BE2C (cell line): ENCODE measurements at regions not wholly inside any gene's neighbourhood (a gene's known extent, or its start where the extent isn't known, plus 50 kb on each side); places are given as distances from the start of the nearest gene placed in this dataset.

Experiments
- DNase-seq: peaks from one replicate; pipeline ENCODE4 v3.0.0-alpha.2; 2020
- H3K27me3 ChIP-seq: fragments of 250-450 bp; sonication (Bioruptor Pico); 2 replicates; pipeline ENCODE4 v1.5.1; 2020; ENCODE audit warnings: mild to moderate bottlenecking
- H3K36me3 ChIP-seq: fragments of 250-450 bp; sonication (Bioruptor Pico); 2 replicates; pipeline ENCODE4 v1.5.1; 2020; ENCODE audit warnings: mild to moderate bottlenecking
- H3K4me1 ChIP-seq: fragments of 250-450 bp; sonication (Bioruptor Pico); 2 replicates; pipeline ENCODE4 v1.5.1; 2020
- H3K4me3 ChIP-seq: 2 replicates; pipeline ENCODE4 v1.5.1; 2011; ENCODE audit warnings: low read depth, low read length
- H3K9me3 ChIP-seq: fragments of 250-450 bp; sonication (Bioruptor Pico); 2 replicates; pipeline ENCODE4 v1.5.1; 2020
- CTCF ChIP-seq: IDR thresholded peaks from 2 replicates; pipeline ENCODE4 v1.5.1; 2012; ENCODE audit warnings: mild to moderate bottlenecking, low read depth, low read length

GRCh38 chr9:80251778-80252177 is 680.0 kb downstream of the TLE4 start:
- DNase-seq: no peak
- Histone ChIP-seq H3K36me3 (no peaks in the 10 kb centered on the region), H3K27me3 (no peaks in the 10 kb centered on the region), H3K4me3 (no peak overlapping the region), H3K9me3 (no peaks in the 10 kb centered on the region), H3K4me1 (peaks cover 2% of the 10 kb centered on the region; the same call in 1 of the 2 replicates)
- no peak for TF ChIP-seq CTCF

- H3K9me3 ChIP-seq: no peaks in the 10 kb centered on the region; the same call in 1 of the 2 replicates
- H3K36me3 ChIP-seq: no peaks in the 10 kb centered on the region
- H3K4me1 ChIP-seq: peaks cover 4% of the 10 kb centered on the region; the same call in 1 of the 2 replicates
- no peak for DNase-seq
- H3K4me3 ChIP-seq: no peak overlapping the region
- no peak for TF ChIP-seq CTCF
- H3K27me3 ChIP-seq: no peaks in the 10 kb centered on the region
Observed at GRCh38 chr9:80242022-80242421, 670.3 kb downstream of the TLE4 start.

GRCh38 chr9:80235752-80236151 is 664.0 kb downstream of the TLE4 start:
- H3K27me3 ChIP-seq: no peaks in the 10 kb centered on the region
- DNase-seq: no peak
- H3K9me3 ChIP-seq: no peaks in the 10 kb centered on the region
- peaks cover 24% of the 10 kb centered on the region for H3K4me1 ChIP-seq
- TF ChIP-seq CTCF: no peak
- no peaks in the 10 kb centered on the region for H3K36me3 ChIP-seq
- H3K4me3 ChIP-seq: no peak overlapping the region

- Histone ChIP-seq H3K4me3 (no peak overlapping the region), H3K4me1 (peaks cover 24% of the 10 kb centered on the region), H3K36me3 (no peaks in the 10 kb centered on the region), H3K9me3 (no peaks in the 10 kb centered on the region), H3K27me3 (no peaks in the 10 kb centered on the region)
- DNase-seq: no peak
- TF ChIP-seq CTCF: no peak
Observed at GRCh38 chr9:80233906-80234305, 662.1 kb downstream of the TLE4 start.

GRCh38 chr9:80233102-80233843 is 661.5 kb downstream of the TLE4 start:
- Histone ChIP-seq H3K4me1 (peaks cover 24% of the 10 kb centered on the region), H3K4me3 (no peak overlapping the region), H3K27me3 (no peaks in the 10 kb centered on the region), H3K36me3 (no peaks in the 10 kb centered on the region), H3K9me3 (no peaks in the 10 kb centered on the region; the same call in 1 of the 2 replicates)
- TF ChIP-seq CTCF: no peak
- peak; percentile 66 for DNase-seq
